HepG2 (cell line): ENCODE measurements at regions not wholly inside any gene's neighbourhood (a gene's known extent, or its start where the extent isn't known, plus 50 kb on each side); places are given as distances from the start of the nearest gene placed in this dataset.

Source experiments
- ATAC-seq: fragments of 200-7000 bp; cut with Tn5 transposase; 3 replicates; pipeline ENCODE4 v1.9.1; 2020; ENCODE audit warnings: mild to moderate bottlenecking, moderate library complexity
- BruUV-seq: library from RNA; stranded (reverse); fragments of 400-500 nt; replicated peaks from 2 replicates; lab custom pipeline; 2021; lab: Mats Ljungman, UMichigan
- CTCF ChIA-PET: fragments of 300-600 bp; formaldehyde crosslinking; extraction: SDS; loops from one replicate; lab custom pipeline; 2021; ENCODE audit warnings: low total read pairs, inconsistent platforms, low intra/inter-chr PET ratio; lab: Yijun Ruan, JAX
- POLR2A ChIA-PET: fragments of 350-600 bp; sonication (Branson Sonifier 250); formaldehyde crosslinking; loops from one replicate; lab custom pipeline; 2020; ENCODE audit warnings: antibody characterized with exemption, inconsistent platforms; lab: Yijun Ruan, JAX
- DNase-seq: peaks from one replicate; pipeline ENCODE4 v3.0.0-alpha.2; 2015; ENCODE audit warnings: low spot score
- FAIRE-seq: peaks from 3 replicates; lab custom pipeline; 2011; peaks lifted over from hg19 to GRCh38; lab: Jason Lieb, UNC
- H2AFZ ChIP-seq: one replicate; pipeline ENCODE4 v1.6.1; 2011; ENCODE audit warnings: low read length, inconsistent platforms
- H3K27ac ChIP-seq: fragments of 300-600 bp; 3 replicates; pipeline ENCODE4 v1.8.0; 2011; ENCODE audit warnings: mixed run types, mild to moderate bottlenecking, mixed read lengths, low read length, inconsistent platforms; ENCODE audit not compliant: insufficient read depth; ENCODE audit errors: extremely low read length
- H3K27me3 ChIP-seq, 2 experiments: fragments of 200-600 bp in 1 of 2; 2 replicates in 1 of 2; 3 replicates in 1 of 2; pipeline versions ENCODE4 v1.6.0 to v1.8.0; 2011; ENCODE audit warnings: low read length in 2 of 2, mild to moderate bottlenecking in 2 of 2, moderate library complexity in 2 of 2, inconsistent platforms in 1 of 2; ENCODE audit not compliant: insufficient read depth in 2 of 2, control insufficient read depth in 1 of 2
- H3K36me3 ChIP-seq, 2 experiments: fragments of 200-600 bp in 1 of 2; replicated peaks in 1 of 2; 2 replicates in 1 of 2; 3 replicates in 1 of 2; pipeline versions ENCODE4 v1.5.1 to v1.8.0; 2011; ENCODE audit warnings: low read length in 2 of 2, inconsistent platforms in 1 of 2; ENCODE audit not compliant: insufficient read depth in 2 of 2, control insufficient read depth in 1 of 2
- H3K4me1 ChIP-seq: 2 replicates; pipeline ENCODE4 v1.5.1; 2012; ENCODE audit warnings: low read length, inconsistent platforms; ENCODE audit not compliant: insufficient read depth
- H3K4me2 ChIP-seq: 2 replicates; pipeline ENCODE4 v1.6.0; 2011; ENCODE audit warnings: low read depth, low read length, inconsistent platforms
- H3K4me3 ChIP-seq, 3 experiments: fragments of 200-600 bp in 1 of 3; sonication (generic), shearing (Covaris generic) in 1 of 3; replicated peaks in 1 of 3; 2 replicates each; pipeline ENCODE4 v1.5.1; 2011 to 2016; ENCODE audit warnings: low read length in 3 of 3, inconsistent platforms in 2 of 3, low read depth in 2 of 3, mild to moderate bottlenecking in 2 of 3, control low read depth in 1 of 3, mixed read lengths in 1 of 3; ENCODE audit not compliant: insufficient read depth in 1 of 3
- H3K79me2 ChIP-seq: one replicate; pipeline ENCODE4 v1.6.1; 2011; ENCODE audit warnings: low read length, inconsistent platforms; ENCODE audit not compliant: insufficient read depth
- H3K9ac ChIP-seq: 2 replicates; pipeline ENCODE4 v1.6.0; 2011; ENCODE audit warnings: mild to moderate bottlenecking, low read depth, low read length, inconsistent platforms; ENCODE audit not compliant: insufficient read depth
- H3K9me3 ChIP-seq: 2 replicates; pipeline ENCODE4 v1.5.1; 2012; ENCODE audit warnings: mild to moderate bottlenecking, low read length
- H4K20me1 ChIP-seq: 2 replicates; pipeline ENCODE4 v1.6.0; 2011; ENCODE audit warnings: inconsistent platforms, mild to moderate bottlenecking, low read length, moderate library complexity; ENCODE audit not compliant: insufficient read depth
- NCOA5 ChIP-seq: sonication (generic); formaldehyde crosslinking; IDR thresholded peaks from 2 replicates; pipeline ENCODE4 v1.4.0; 2020; ENCODE audit warnings: missing genetic modification reagents
- ZNF10 ChIP-seq: sonication (generic); formaldehyde crosslinking; IDR thresholded peaks from 2 replicates; pipeline ENCODE4 v1.4.0; 2020; ENCODE audit warnings: mild to moderate bottlenecking, low read depth, missing genetic modification reagents, borderline replicate concordance
- ZNF407 ChIP-seq: sonication (generic); formaldehyde crosslinking; IDR thresholded peaks from one replicate; pipeline ENCODE4 v1.5.1; 2020; ENCODE audit warnings: mild to moderate bottlenecking, missing genetic modification reagents; ENCODE audit errors: not compliant biosample characterization
- ZNF556 ChIP-seq: sonication (generic); formaldehyde crosslinking; IDR thresholded peaks from 2 replicates; pipeline ENCODE4 v1.4.0; 2020; ENCODE audit warnings: mild to moderate bottlenecking, missing genetic modification reagents, borderline replicate concordance
- ZNF75D ChIP-seq: sonication (generic); formaldehyde crosslinking; IDR thresholded peaks from 2 replicates; pipeline ENCODE4 v1.8.1; 2023; ENCODE audit warnings: missing genetic modification reagents, mild to moderate bottlenecking, borderline replicate concordance
- ZNF781 ChIP-seq: sonication (generic); formaldehyde crosslinking; IDR thresholded peaks from 2 replicates; pipeline ENCODE4 v1.5.1; 2020; ENCODE audit warnings: borderline replicate concordance, mild to moderate bottlenecking, missing genetic modification reagents; ENCODE audit errors: not compliant biosample characterization
- WGBS: methylation state at CpG from one replicate; pipeline ENCODE4 v1.1.6; 2017; ENCODE audit warnings: low lambda C conversion rate; 5-methylcytosine and 5-hydroxymethylcytosine counted together
- in situ Hi-C: cut with HindIII; loops from 2 replicates; pipeline ENCODE4 v1.10.0; 2017; ENCODE audit warnings: low pct_unique_long_range_greater_than_20kb; ENCODE audit not compliant: extremely low pct_ligation_motif_present
- intact Hi-C: fragments of 100-400 bp; cut with micrococcal nuclease; formaldehyde crosslinking; loops from one replicate; pipeline ENCODE4 v1.10.0; 2022; ENCODE audit not compliant: unreplicated experiment
- TF ChIP-seq, protein P1 (sequence below): sonication (generic); formaldehyde crosslinking; IDR thresholded peaks from 2 replicates; pipeline ENCODE4 v1.5.0; 2020; ENCODE audit warnings: missing genetic modification reagents
- TF ChIP-seq, protein P2 (sequence below): sonication (generic); formaldehyde crosslinking; IDR thresholded peaks from 2 replicates; pipeline ENCODE4 v1.5.1; 2020; ENCODE audit warnings: mild to moderate bottlenecking, missing genetic modification reagents, borderline replicate concordance

DNA sequence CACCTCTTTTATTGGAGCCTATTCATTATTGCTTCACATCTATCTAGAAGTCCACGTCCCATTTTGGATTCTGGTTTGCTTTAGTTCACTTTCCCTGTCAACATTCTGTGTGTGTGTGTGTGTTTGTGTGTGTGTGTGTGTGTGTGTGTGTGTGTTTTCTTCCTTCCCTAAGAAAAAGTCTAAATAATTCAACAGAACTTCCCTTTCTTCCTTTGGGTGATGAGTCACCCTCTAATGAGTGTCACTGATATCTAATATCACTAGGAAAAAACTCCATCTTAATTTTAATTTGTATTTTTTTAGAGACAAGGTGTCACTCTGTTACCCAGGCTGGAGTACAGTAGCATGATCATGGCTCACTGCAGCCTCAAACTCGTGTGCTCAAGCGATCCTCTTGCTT is 234.2 kb downstream of the TTC8 start:
- H3K27ac ChIP-seq = no peak overlapping the region
- H3K9me3 ChIP-seq = no peaks in the 10 kb centered on the region
- no peaks in the 10 kb centered on the region for H4K20me1 ChIP-seq
- intact Hi-C loops = no loop called here
- no peaks in the 10 kb centered on the region for H3K4me1 ChIP-seq
- no peak for ATAC-seq
- H3K4me2 ChIP-seq = no peak overlapping the region
- no TSS peak for BruUV-seq
- 33% methylated on average over 3 of the region's 3 CpGs for WGBS
- FAIRE-seq = no peak
- no peaks in the 10 kb centered on the region for H3K79me2 ChIP-seq
- ChIA-PET POLR2A (no interaction called here), CTCF (no interaction called here)
- H3K9ac ChIP-seq = no peak overlapping the region
- no peak for DNase-seq
- in situ Hi-C loops = no loop called here
- no peak overlapping the region for H3K4me3 ChIP-seq
- H3K36me3 ChIP-seq = no peaks in the 10 kb centered on the region
- H2AFZ ChIP-seq = no peak overlapping the region
- peaks cover 0 to 3% of the 10 kb centered on the region in 2 experiments; a peak in 1 of 5 replicates for H3K27me3 ChIP-seq
- TF ChIP-seq ZNF407 (no peak), ZNF556 (no peak), NCOA5 (no peak), ZNF10 (CRISPR knock-in tag) (no peak), ZNF781 (CRISPR knock-in tag) (no peak), ZNF75D (CRISPR knock-in tag) (no peak)
- TF ChIP-seq, protein P1, sequence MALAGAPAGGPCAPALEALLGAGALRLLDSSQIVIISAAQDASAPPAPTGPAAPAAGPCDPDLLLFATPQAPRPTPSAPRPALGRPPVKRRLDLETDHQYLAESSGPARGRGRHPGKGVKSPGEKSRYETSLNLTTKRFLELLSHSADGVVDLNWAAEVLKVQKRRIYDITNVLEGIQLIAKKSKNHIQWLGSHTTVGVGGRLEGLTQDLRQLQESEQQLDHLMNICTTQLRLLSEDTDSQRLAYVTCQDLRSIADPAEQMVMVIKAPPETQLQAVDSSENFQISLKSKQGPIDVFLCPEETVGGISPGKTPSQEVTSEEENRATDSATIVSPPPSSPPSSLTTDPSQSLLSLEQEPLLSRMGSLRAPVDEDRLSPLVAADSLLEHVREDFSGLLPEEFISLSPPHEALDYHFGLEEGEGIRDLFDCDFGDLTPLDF = no peak
- TF ChIP-seq, protein P2, sequence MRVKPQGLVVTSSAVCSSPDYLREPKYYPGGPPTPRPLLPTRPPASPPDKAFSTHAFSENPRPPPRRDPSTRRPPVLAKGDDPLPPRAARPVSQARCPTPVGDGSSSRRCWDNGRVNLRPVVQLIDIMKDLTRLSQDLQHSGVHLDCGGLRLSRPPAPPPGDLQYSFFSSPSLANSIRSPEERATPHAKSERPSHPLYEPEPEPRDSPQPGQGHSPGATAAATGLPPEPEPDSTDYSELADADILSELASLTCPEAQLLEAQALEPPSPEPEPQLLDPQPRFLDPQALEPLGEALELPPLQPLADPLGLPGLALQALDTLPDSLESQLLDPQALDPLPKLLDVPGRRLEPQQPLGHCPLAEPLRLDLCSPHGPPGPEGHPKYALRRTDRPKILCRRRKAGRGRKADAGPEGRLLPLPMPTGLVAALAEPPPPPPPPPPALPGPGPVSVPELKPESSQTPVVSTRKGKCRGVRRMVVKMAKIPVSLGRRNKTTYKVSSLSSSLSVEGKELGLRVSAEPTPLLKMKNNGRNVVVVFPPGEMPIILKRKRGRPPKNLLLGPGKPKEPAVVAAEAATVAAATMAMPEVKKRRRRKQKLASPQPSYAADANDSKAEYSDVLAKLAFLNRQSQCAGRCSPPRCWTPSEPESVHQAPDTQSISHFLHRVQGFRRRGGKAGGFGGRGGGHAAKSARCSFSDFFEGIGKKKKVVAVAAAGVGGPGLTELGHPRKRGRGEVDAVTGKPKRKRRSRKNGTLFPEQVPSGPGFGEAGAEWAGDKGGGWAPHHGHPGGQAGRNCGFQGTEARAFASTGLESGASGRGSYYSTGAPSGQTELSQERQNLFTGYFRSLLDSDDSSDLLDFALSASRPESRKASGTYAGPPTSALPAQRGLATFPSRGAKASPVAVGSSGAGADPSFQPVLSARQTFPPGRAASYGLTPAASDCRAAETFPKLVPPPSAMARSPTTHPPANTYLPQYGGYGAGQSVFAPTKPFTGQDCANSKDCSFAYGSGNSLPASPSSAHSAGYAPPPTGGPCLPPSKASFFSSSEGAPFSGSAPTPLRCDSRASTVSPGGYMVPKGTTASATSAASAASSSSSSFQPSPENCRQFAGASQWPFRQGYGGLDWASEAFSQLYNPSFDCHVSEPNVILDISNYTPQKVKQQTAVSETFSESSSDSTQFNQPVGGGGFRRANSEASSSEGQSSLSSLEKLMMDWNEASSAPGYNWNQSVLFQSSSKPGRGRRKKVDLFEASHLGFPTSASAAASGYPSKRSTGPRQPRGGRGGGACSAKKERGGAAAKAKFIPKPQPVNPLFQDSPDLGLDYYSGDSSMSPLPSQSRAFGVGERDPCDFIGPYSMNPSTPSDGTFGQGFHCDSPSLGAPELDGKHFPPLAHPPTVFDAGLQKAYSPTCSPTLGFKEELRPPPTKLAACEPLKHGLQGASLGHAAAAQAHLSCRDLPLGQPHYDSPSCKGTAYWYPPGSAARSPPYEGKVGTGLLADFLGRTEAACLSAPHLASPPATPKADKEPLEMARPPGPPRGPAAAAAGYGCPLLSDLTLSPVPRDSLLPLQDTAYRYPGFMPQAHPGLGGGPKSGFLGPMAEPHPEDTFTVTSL (CRISPR knock-in tag) = no peak
